ENCODE measurements at regions not wholly inside any gene's neighbourhood (a gene's known extent, or its start where the extent isn't known, plus 50 kb on each side); places are given as distances from the start of the nearest gene placed in this dataset.

GRCh38 chr7:106182904-106183303 lies 70.8 kb upstream of the SYPL1 start:
- DNase-seq (ENCODE audit: low spot score), result no peak
- in situ Hi-C loops (cut with MboI; ENCODE audit: low pct_unique_long_range_greater_than_20kb, low sequenced_read_pairs, unreplicated experiment), result loop anchor here (25.0 kb wide), 2 partner anchors 479 to 554 kb away; partner anchors contain the start of gene CCDC71L
- TF ChIP-seq, protein P1, sequence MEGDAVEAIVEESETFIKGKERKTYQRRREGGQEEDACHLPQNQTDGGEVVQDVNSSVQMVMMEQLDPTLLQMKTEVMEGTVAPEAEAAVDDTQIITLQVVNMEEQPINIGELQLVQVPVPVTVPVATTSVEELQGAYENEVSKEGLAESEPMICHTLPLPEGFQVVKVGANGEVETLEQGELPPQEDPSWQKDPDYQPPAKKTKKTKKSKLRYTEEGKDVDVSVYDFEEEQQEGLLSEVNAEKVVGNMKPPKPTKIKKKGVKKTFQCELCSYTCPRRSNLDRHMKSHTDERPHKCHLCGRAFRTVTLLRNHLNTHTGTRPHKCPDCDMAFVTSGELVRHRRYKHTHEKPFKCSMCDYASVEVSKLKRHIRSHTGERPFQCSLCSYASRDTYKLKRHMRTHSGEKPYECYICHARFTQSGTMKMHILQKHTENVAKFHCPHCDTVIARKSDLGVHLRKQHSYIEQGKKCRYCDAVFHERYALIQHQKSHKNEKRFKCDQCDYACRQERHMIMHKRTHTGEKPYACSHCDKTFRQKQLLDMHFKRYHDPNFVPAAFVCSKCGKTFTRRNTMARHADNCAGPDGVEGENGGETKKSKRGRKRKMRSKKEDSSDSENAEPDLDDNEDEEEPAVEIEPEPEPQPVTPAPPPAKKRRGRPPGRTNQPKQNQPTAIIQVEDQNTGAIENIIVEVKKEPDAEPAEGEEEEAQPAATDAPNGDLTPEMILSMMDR (IDR thresholded peaks at IDR 0.05; ENCODE audit: extremely low read depth, insufficient read depth, missing control alignments), result no peak

DNA sequence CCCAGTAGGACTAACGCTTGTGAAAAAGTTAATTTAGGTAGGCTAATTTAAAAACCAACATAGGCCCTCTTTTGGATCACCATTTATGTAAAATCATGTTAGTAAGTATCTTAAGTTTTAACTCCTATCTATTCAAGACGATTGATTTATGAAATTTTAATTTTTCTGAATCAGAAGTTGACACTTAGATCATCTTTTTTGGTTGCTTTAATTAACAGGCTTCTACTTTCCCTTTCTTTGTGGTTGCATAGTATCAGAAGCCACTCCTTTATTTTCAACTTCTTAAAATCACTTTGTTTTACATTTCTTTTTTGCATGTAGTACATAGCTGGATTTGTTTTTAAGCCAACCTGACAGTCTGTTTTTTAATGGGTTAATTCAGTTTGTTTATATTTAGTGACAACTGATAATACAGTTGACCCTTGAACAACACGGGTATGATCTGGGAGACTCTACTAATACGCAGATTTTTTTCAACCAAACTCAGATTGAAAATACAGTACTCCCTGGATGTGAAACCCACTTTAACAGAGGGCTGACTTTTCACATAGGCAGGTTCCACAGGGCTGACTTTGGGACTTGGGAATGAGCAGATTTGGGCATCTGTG lies 69.7 kb upstream of the SYPL1 start:
- TF ChIP-seq, protein P1 (IDR thresholded peaks at IDR 0.05; ENCODE audit: extremely low read depth, insufficient read depth, missing control alignments), result no peak
- in situ Hi-C loops (cut with MboI; ENCODE audit: low pct_unique_long_range_greater_than_20kb, low sequenced_read_pairs, unreplicated experiment), result loop anchor here (25.0 kb wide), 2 partner anchors 481 to 556 kb away; partner anchors contain the start of gene CCDC71L
- DNase-seq (ENCODE audit: low spot score), result no peak

DNA sequence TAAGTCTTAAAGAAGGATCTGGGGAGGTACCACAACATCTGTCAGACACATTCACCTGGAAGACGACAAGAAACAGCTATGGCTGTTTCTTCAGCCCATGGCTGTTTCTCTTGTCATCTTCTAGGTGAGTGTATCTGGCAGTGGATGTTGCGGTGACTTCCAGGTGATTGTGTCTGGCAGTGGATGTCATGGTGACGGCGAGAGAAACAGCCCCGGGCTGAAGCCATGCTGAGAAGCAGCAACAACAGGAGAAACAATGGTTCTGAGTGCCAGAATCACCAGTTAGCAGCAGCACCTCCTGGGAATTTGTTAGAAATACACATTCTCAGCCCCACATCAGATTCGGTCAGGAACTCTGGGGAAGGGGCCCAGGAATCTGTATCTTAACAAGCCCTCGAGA lies 68.6 kb upstream of the SYPL1 start:
- DNase-seq (ENCODE audit: low spot score), result no peak
- TF ChIP-seq, protein P1 (IDR thresholded peaks at IDR 0.05; ENCODE audit: extremely low read depth, insufficient read depth, missing control alignments), result no peak
- in situ Hi-C loops (cut with MboI; ENCODE audit: low pct_unique_long_range_greater_than_20kb, low sequenced_read_pairs, unreplicated experiment), result loop anchor here (25.0 kb wide), 2 partner anchors 482 to 557 kb away; partner anchors contain the start of gene CCDC71L

- TF ChIP-seq, protein P1 (IDR thresholded peaks at IDR 0.05; ENCODE audit: extremely low read depth, insufficient read depth, missing control alignments), result no peak
- no peak for DNase-seq (ENCODE audit: low spot score)
- in situ Hi-C loops (cut with MboI; ENCODE audit: low pct_unique_long_range_greater_than_20kb, low sequenced_read_pairs, unreplicated experiment), result loop anchor here (5.0 to 25.0 kb wide), 3 partner anchors 283 to 558 kb away; partner anchors contain the start of gene CCDC71L
Measured at GRCh38 chr7:106179256-106179655, 67.1 kb upstream of the SYPL1 start.

- TF ChIP-seq, protein P1 (IDR thresholded peaks at IDR 0.05; ENCODE audit: extremely low read depth, insufficient read depth, missing control alignments), result peak; percentile 25
- in situ Hi-C loops (cut with MboI; ENCODE audit: low pct_unique_long_range_greater_than_20kb, low sequenced_read_pairs, unreplicated experiment), result loop anchor here (5.0 to 25.0 kb wide), 3 partner anchors 284 to 559 kb away; partner anchors contain the start of gene CCDC71L
Measured at GRCh38 chr7:106178593-106179134, 66.6 kb upstream of the SYPL1 start.

GRCh38 chr7:106177738-106178592 lies 65.9 kb upstream of the SYPL1 start:
- TF ChIP-seq, protein P1 (IDR thresholded peaks at IDR 0.05; ENCODE audit: extremely low read depth, insufficient read depth, missing control alignments), result no peak
- in situ Hi-C loops (cut with MboI; ENCODE audit: low pct_unique_long_range_greater_than_20kb, low sequenced_read_pairs, unreplicated experiment), result loop anchor here (5.0 to 25.0 kb wide), 3 partner anchors 284 to 559 kb away; partner anchors contain the start of gene CCDC71L
- no peak for DNase-seq (ENCODE audit: low spot score)

More at GRCh38 chr7:106178593-106179134, 66.6 kb upstream of the SYPL1 start:
- no peak for DNase-seq (ENCODE audit: low spot score)
